Liver (tissue), 8 donors: ENCODE measurements at regions not wholly inside any gene's neighbourhood (a gene's known extent, or its start where the extent isn't known, plus 50 kb on each side); places are given as distances from the start of the nearest gene placed in this dataset.

ENCODE experiments used
- DNase-seq: peaks from one replicate; pipeline ENCODE4 v3.0.0-alpha.2; 2017; ENCODE audit warnings: low spot score
- H3K27ac ChIP-seq, 2 donors: one replicate each; pipeline ENCODE4 v1.7.0; 2013; ENCODE audit warnings: inconsistent platforms in 2 of 2, low read length in 2 of 2, control low read depth in 1 of 2, low read depth in 1 of 2, mild to moderate bottlenecking in 1 of 2
- H3K27me3 ChIP-seq, 4 donors: one replicate each; pipeline versions ENCODE4 v1.6.1 to v1.7.0; 2013; ENCODE audit warnings: low read length in 3 of 4, inconsistent platforms in 1 of 4, mild to moderate bottlenecking in 1 of 4, moderate library complexity in 1 of 4; ENCODE audit not compliant: control insufficient read depth in 4 of 4, insufficient read depth in 4 of 4
- H3K36me3 ChIP-seq, 4 donors: one replicate each; pipeline versions ENCODE4 v1.6.1 to v1.7.0; 2013; ENCODE audit warnings: low read length in 3 of 4, mild to moderate bottlenecking in 3 of 4, low read depth in 1 of 4, moderate library complexity in 1 of 4; ENCODE audit not compliant: control insufficient read depth in 4 of 4, insufficient read depth in 3 of 4
- H3K4me1 ChIP-seq, 4 donors: one replicate each; pipeline versions ENCODE4 v1.6.1 to v1.7.0; 2013; ENCODE audit warnings: low read length in 3 of 4, mild to moderate bottlenecking in 3 of 4, moderate library complexity in 1 of 4; ENCODE audit not compliant: control insufficient read depth in 4 of 4, insufficient read depth in 4 of 4
- H3K4me3 ChIP-seq, 3 donors: one replicate each; pipeline versions ENCODE4 v1.6.1 to v1.7.0; 2013; ENCODE audit warnings: low read length in 3 of 3, control low read depth in 1 of 3, low read depth in 1 of 3, mild to moderate bottlenecking in 1 of 3
- H3K9ac ChIP-seq, 2 donors: one replicate each; pipeline ENCODE4 v1.7.0; 2013; ENCODE audit warnings: low read length in 2 of 2, mild to moderate bottlenecking in 2 of 2, moderate library complexity in 2 of 2, control low read depth in 1 of 2, low read depth in 1 of 2
- H3K9me3 ChIP-seq, 4 donors: one replicate each; pipeline versions ENCODE4 v1.6.1 to v1.7.0; 2013; ENCODE audit warnings: low read length in 3 of 4; ENCODE audit not compliant: control insufficient read depth in 4 of 4
- EGR1 ChIP-seq, 2 donors: IDR thresholded peaks; 2 replicates each; pipeline ENCODE4 v1.6.1; 2016 to 2018; ENCODE audit warnings: antibody characterized with exemption in 2 of 2, low read depth in 2 of 2
- FOXA1 ChIP-seq: IDR thresholded peaks from 2 replicates; pipeline ENCODE4 v1.6.1; 2016; ENCODE audit warnings: antibody characterized with exemption
- FOXA2 ChIP-seq: IDR thresholded peaks from 2 replicates; pipeline ENCODE4 v1.6.1; 2016; ENCODE audit warnings: antibody characterized with exemption
- GABPA ChIP-seq, 2 donors: IDR thresholded peaks in 1 of 2; conservative IDR thresholded peaks in 1 of 2; 2 replicates each; pipeline ENCODE4 v1.6.1; 2016; ENCODE audit warnings: antibody characterized with exemption in 2 of 2, mild to moderate bottlenecking in 1 of 2, moderate library complexity in 1 of 2
- HNF4A ChIP-seq, 2 donors: conservative IDR thresholded peaks; 2 replicates each; pipeline ENCODE4 v1.6.1; 2016; ENCODE audit warnings: antibody characterized with exemption in 2 of 2, mild to moderate bottlenecking in 2 of 2
- HNF4G ChIP-seq: IDR thresholded peaks from 2 replicates; pipeline ENCODE4 v1.6.1; 2016; ENCODE audit warnings: antibody characterized with exemption
- JUND ChIP-seq, 2 donors: IDR thresholded peaks; 2 replicates each; pipeline ENCODE4 v1.6.1; 2016; ENCODE audit warnings: antibody characterized with exemption in 2 of 2
- NR2F2 ChIP-seq: IDR thresholded peaks from 2 replicates; pipeline ENCODE4 v1.6.1; 2016; ENCODE audit warnings: antibody characterized with exemption
- RAD21 ChIP-seq, 2 donors: IDR thresholded peaks; 2 replicates each; pipeline ENCODE4 v1.6.1; 2016; ENCODE audit warnings: antibody characterized with exemption in 2 of 2, mild to moderate bottlenecking in 2 of 2
- RXRA ChIP-seq, 2 donors: IDR thresholded peaks; 2 replicates each; pipeline ENCODE4 v1.6.1; 2017 to 2018; ENCODE audit warnings: antibody characterized with exemption in 2 of 2, mild to moderate bottlenecking in 1 of 2
- SP1 ChIP-seq: IDR thresholded peaks from 2 replicates; pipeline ENCODE4 v1.6.1; 2018; ENCODE audit warnings: antibody characterized with exemption, mild to moderate bottlenecking
- TAF1 ChIP-seq: conservative IDR thresholded peaks from 2 replicates; pipeline ENCODE4 v1.6.1; 2016; ENCODE audit warnings: antibody characterized with exemption, mild to moderate bottlenecking
- YY1 ChIP-seq: IDR thresholded peaks from 2 replicates; pipeline ENCODE4 v1.6.1; 2016; ENCODE audit warnings: antibody characterized with exemption, mild to moderate bottlenecking
- WGBS: extraction: QIAGEN DNeasy Blood & Tissue Kit; methylation state at CpG from one replicate; pipeline ENCODE4 v1.1.7; 2013; 5-methylcytosine and 5-hydroxymethylcytosine counted together
- TF ChIP-seq, protein P1 (sequence below): fragments of 150-350 bp; IDR thresholded peaks from 2 replicates; pipeline ENCODE4 v1.5.1; 2017; ENCODE audit warnings: improper control_type of control experiment, low read depth, low read length; ENCODE audit not compliant: missing input control
- TF ChIP-seq, protein P2 (sequence below): IDR thresholded peaks from 2 replicates; pipeline ENCODE4 v1.6.1; 2016; ENCODE audit warnings: antibody characterized with exemption
- TF ChIP-seq, protein P3 (sequence below): IDR thresholded peaks from 2 replicates; pipeline ENCODE4 v1.6.1; 2016; ENCODE audit warnings: antibody characterized with exemption
- TF ChIP-seq, protein P4 (sequence below): IDR thresholded peaks from 2 replicates; pipeline ENCODE4 v1.6.1; 2016; ENCODE audit warnings: antibody characterized with exemption
- TF ChIP-seq, protein P5 (sequence below): IDR thresholded peaks from 2 replicates; pipeline ENCODE4 v1.6.1; 2016; ENCODE audit warnings: antibody characterized with exemption, mild to moderate bottlenecking
- donor health status: healthy.
- donor health status: healthy.
- donor health status: healthy.
- donor health status: healthy.
- donor health status: healthy.

DNA sequence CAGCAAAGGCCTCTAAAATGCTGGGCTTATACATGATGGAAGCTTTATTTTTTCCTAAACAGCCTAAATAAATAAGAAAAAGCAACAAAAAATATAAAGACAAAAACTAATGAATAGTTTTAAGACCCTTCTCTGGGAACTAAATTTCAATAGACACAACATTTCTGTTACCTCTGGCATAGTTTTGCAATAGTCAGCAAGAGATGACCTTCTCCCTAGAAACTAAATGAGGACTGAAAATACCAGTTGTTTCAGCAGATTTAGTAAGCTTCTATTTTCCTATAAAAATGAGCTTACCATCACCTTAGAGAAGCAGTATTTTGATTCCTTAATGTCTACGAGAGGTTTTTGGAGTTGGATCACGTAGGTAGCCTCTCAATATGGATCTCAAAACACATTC is 471.4 kb upstream of the NRP1 start:
- Histone ChIP-seq H3K27me3 (no peaks in the 10 kb centered on the region), H3K4me1 (no peaks in the 10 kb centered on the region), H3K27ac (no peak overlapping the region), H3K9me3 (no peaks in the 10 kb centered on the region), H3K36me3 (no peaks in the 10 kb centered on the region), H3K4me3 (no peak overlapping the region), H3K9ac (no peak overlapping the region)
- TF ChIP-seq GABPA (IDR thresholded peaks at IDR 0.05 in 1 of 2, conservative IDR thresholded peaks at IDR 0.05 in 1 of 2) (no peak), YY1 (no peak), RAD21 (IDR thresholded peaks at IDR 0.05) (peak in 1 of 2 donors; percentile 32), HNF4G (no peak), JUND (IDR thresholded peaks at IDR 0.05) (peak in 1 of 2 donors; percentile 33), EGR1 (IDR thresholded peaks at IDR 0.05; ENCODE audit: low read depth in 2 of 2) (no peak), RXRA (IDR thresholded peaks at IDR 0.05) (peak; percentile 83 to 95), TAF1 (no peak), SP1 (peak; percentile 81), NR2F2 (no peak), FOXA1 (no peak), HNF4A (conservative IDR thresholded peaks at IDR 0.05) (peak; percentile 17 to 21), FOXA2 (no peak)
- TF ChIP-seq, protein P1, sequence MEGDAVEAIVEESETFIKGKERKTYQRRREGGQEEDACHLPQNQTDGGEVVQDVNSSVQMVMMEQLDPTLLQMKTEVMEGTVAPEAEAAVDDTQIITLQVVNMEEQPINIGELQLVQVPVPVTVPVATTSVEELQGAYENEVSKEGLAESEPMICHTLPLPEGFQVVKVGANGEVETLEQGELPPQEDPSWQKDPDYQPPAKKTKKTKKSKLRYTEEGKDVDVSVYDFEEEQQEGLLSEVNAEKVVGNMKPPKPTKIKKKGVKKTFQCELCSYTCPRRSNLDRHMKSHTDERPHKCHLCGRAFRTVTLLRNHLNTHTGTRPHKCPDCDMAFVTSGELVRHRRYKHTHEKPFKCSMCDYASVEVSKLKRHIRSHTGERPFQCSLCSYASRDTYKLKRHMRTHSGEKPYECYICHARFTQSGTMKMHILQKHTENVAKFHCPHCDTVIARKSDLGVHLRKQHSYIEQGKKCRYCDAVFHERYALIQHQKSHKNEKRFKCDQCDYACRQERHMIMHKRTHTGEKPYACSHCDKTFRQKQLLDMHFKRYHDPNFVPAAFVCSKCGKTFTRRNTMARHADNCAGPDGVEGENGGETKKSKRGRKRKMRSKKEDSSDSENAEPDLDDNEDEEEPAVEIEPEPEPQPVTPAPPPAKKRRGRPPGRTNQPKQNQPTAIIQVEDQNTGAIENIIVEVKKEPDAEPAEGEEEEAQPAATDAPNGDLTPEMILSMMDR, result no peak
- TF ChIP-seq, protein P2, sequence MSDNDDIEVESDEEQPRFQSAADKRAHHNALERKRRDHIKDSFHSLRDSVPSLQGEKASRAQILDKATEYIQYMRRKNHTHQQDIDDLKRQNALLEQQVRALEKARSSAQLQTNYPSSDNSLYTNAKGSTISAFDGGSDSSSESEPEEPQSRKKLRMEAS, result no peak
- TF ChIP-seq, protein P3, sequence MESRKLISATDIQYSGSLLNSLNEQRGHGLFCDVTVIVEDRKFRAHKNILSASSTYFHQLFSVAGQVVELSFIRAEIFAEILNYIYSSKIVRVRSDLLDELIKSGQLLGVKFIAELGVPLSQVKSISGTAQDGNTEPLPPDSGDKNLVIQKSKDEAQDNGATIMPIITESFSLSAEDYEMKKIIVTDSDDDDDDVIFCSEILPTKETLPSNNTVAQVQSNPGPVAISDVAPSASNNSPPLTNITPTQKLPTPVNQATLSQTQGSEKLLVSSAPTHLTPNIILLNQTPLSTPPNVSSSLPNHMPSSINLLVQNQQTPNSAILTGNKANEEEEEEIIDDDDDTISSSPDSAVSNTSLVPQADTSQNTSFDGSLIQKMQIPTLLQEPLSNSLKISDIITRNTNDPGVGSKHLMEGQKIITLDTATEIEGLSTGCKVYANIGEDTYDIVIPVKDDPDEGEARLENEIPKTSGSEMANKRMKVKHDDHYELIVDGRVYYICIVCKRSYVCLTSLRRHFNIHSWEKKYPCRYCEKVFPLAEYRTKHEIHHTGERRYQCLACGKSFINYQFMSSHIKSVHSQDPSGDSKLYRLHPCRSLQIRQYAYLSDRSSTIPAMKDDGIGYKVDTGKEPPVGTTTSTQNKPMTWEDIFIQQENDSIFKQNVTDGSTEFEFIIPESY, result no peak
- TF ChIP-seq, protein P4, sequence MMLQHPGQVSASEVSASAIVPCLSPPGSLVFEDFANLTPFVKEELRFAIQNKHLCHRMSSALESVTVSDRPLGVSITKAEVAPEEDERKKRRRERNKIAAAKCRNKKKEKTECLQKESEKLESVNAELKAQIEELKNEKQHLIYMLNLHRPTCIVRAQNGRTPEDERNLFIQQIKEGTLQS, result no peak
- TF ChIP-seq, protein P5, sequence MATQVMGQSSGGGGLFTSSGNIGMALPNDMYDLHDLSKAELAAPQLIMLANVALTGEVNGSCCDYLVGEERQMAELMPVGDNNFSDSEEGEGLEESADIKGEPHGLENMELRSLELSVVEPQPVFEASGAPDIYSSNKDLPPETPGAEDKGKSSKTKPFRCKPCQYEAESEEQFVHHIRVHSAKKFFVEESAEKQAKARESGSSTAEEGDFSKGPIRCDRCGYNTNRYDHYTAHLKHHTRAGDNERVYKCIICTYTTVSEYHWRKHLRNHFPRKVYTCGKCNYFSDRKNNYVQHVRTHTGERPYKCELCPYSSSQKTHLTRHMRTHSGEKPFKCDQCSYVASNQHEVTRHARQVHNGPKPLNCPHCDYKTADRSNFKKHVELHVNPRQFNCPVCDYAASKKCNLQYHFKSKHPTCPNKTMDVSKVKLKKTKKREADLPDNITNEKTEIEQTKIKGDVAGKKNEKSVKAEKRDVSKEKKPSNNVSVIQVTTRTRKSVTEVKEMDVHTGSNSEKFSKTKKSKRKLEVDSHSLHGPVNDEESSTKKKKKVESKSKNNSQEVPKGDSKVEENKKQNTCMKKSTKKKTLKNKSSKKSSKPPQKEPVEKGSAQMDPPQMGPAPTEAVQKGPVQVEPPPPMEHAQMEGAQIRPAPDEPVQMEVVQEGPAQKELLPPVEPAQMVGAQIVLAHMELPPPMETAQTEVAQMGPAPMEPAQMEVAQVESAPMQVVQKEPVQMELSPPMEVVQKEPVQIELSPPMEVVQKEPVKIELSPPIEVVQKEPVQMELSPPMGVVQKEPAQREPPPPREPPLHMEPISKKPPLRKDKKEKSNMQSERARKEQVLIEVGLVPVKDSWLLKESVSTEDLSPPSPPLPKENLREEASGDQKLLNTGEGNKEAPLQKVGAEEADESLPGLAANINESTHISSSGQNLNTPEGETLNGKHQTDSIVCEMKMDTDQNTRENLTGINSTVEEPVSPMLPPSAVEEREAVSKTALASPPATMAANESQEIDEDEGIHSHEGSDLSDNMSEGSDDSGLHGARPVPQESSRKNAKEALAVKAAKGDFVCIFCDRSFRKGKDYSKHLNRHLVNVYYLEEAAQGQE, result peak; percentile 65
- 97% methylated on average over 2 of the region's 2 CpGs for WGBS
- no peak for DNase-seq
